HG03558 (cell line): ENCODE measurements at regions not wholly inside any gene's neighbourhood (a gene's known extent, or its start where the extent isn't known, plus 50 kb on each side); places are given as distances from the start of the nearest gene placed in this dataset.
"Not testable (repeated sequence)": the region's sequence is repeated elsewhere in the genome, so short reads cannot be mapped to it uniquely, and the experiment has no call there.

ENCODE experiments used
- ATAC-seq: cut with Tn5 transposase; IDR thresholded peaks from one replicate; pipeline ENCODE4 v1.9.1; 2021; ENCODE audit warnings: moderate number of reproducible peaks; ENCODE audit not compliant: unreplicated experiment; ENCODE audit errors: extremely low read depth

DNA sequence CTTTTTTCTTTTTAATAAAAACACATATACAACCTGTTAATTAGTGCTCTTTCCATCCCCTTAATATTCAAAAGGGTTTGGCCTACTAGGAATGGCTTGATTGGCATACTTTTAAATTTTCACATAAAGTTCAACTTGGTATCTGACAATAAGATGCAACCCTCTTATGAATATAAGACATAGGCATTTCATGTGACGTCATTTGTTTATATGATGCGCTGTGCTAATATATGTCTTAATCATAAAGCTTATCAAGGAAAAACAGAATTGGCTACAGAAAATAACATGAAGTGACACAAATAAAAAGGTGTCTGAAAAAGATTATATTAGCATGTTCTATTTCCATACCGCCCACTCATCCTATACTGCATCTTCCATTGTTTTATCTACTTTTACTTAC is 1642.4 kb downstream of the EFNA5 start:
- ATAC-seq: no peak

DNA sequence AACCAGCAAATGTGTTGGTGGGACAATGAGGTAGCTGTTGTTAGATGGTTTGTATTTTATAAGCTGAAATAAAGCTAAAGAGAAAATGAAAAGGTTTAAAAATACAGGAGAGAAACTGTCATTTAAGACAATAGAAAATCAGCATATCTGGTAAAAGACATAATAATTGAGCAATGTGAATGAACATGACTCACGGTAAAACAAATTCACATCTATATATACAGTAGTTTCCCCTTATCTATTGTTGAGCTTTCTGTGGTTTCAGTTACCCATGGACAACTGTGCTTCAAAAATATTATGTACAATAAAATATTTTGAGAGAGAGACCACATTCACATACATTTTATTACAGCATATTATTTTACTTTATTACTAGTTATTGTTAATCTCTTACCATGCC is 1649.8 kb downstream of the EFNA5 start:
- no peak for ATAC-seq

DNA sequence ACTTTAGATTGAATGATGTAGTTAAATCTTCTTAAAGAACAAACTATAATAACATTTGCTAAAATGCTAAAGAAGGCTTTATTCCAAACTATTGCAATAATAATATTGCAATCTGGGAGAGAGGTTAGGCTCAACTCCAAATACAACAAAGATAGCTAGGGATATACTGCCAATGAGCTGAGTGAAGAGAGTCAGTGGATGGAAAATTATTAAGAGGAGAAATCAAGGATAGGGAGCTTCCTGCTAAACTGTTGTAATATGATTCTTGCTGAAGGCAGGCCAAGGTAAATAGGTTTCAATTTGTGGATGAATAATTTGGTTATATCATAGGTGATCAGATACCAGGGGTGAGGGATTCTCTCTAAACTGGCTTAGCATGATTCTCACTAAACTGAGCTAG is 1651.5 kb downstream of the EFNA5 start:
- ATAC-seq: no peak

DNA sequence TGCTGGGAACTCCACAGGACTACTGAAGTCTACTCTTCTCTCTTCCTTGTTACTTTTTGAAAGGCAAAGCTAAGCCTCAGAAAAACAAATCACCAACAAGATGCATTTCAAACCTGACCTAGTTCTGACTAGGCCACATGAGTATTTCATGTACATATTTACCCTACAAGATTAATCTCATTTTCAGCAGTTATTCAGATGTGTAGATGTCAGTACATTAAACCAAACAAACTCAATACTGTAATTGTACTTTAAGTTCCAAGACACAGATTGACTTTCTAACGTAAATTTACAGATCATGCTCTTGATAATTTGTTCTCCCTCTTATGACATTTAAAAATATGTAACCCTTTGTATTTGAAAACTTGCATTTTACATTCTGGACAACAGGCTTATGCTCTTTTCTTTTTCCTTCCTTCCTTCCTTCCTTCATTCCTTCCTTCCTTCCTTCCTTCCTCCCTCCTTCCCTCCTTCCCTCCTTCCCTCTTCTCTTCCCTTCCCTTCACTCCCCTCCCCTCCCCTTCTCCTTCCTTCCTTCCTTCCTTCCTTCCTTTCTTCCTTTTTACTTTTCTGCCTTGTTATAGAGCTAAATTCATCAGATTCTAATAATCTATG is 1653.4 kb downstream of the EFNA5 start:
- ATAC-seq: no peak

DNA sequence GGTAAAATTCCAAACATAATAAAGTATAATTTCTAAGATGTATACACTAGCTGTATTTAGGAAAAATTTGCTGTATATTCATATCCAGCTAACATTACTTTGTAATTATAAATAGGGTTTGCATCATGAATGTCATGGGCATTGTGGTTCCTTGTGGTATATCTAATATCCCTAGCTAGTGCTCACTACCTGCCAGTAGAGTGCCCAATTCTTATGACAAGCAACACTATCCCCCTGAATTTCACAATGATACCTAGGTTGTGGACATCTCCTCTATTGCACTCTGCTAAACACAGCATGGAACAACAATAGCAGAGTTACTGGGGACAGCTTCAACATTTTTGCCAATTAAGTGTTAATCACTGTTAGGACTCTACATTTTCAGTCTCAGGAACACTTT is 1656.5 kb downstream of the EFNA5 start:
- ATAC-seq: no peak

DNA sequence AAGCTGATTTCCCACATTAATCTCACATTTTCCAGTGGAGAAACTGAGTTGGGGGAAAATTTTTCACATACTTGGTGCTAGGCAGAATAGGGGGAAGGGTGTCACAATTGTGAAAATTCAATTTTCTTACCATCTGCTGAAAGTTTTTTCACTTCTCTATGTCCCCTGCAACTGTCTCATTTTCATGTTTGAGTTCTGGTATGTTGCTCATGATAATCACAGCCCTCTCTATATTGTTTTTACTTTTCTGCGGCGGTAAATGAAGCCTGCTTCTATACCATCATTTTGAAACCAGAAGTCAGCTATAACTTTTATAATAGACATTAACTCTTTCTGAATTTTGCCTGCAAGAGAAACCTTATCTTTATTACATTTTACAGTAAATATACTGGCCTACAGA is 1664.5 kb downstream of the EFNA5 start:
- ATAC-seq: no peak

DNA sequence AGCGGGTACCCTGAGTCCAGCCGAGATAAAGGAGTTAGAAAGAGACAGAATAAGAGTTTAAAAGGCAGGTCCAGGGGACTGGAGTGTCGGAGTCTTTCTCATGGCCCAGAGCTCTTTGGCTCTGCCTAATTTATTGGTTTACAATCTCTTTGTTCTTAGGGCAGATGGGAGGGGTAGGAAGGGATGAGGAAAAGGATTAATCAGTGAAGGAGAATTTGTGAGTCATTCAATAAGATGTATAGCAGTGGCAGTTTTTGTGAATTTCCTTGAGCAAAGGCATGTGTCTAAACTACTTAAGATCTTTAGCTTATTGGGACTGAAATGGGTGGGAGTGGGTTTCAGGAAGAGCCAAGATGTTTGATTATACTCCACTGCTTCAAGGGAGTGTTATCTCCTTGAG is 1671.7 kb downstream of the EFNA5 start:
- not testable (repeated sequence) for ATAC-seq

DNA sequence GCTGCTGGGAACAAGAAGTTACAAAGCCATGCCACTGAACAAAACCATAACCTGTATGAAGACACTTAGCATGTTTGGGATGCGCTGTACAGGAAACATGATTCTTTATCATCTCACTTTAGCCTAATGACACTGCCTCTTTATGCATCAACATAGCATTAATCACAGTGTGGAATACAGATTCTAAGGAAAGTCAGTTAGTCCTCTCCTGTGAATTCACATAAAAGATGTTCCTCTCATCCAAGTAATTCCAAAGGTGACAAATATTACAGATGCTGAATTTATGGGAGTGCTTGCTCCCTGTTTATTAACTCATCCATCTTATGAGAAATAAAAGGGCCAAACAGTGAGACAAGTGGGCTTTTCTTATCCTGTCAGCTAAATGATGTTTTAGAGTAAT is 1677.7 kb downstream of the EFNA5 start:
- no peak for ATAC-seq

DNA sequence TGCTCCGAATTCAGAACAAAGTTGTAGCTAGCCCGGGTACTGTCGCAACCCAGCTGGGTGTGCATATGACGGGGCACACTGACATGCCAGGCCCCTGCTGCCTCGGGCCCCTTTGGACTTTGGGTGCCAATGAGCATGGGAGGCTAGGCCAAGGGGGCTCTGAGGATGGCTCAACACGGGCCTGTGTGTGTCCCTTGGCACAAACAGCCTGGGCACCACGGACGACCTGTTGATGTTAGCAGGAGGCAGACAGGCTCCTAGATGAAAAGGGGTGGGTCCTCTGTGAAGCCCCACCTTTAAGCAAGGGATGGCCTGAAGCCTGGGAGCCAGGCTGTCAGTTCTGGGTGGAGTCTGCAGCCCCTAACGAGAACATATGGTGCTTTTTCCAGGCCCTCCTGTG is 1688.2 kb downstream of the EFNA5 start:
- ATAC-seq: no peak

DNA sequence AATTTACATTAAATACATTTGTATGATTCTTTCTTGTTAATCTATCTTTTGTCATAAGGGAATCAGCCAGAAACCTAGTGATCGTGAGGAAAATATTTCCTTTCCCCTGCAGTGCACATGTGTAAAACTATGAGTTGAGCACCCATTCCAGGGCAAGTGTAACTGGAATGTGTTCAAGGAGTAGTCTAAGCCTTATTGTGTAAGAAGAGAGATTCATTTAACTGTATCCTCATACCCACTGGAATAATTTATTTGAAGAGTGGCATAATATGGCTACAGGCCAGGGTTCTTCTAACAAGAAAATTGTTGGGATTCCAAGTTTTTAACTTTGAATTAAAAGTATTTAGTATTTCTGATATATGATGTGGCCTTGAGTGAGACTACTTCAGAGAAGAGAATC is 1692.7 kb downstream of the EFNA5 start:
- ATAC-seq: no peak

DNA sequence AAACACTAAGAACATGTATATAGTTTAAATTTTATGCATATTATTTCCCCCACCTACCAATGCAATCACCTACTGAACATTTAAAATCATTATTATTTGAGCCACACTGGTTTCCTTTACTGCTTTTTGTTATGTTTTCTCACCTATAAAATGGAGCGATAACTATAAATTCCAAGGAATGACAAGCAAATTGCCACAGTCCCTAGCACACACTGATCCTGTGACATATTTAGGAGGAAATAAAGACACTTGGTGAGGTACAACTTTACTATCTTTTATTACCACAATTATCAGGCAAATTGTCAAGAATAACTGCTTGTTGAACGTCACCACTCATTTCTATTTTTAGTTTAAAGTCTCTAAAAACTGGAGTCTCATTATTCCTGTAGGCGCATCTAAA is 1693.6 kb downstream of the EFNA5 start:
- no peak for ATAC-seq

DNA sequence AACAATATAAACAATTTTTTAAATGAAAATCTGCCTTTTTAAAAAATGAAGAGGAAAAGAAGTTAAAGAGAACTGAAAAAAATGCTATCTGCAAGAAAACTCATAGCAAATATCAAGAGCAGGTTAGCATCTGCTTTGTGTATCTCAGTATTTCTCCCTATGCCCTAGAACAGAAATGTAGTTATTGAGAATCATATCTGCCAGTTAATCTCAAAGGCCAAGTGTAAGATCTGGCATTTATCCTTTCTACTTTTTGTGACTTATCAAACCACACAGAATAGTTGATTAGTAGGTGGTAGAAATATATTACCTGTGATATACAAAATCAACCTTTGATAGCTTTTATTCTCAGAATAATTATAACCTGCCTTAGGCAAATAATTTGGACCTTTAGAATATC is 1699.8 kb downstream of the EFNA5 start:
- ATAC-seq: no peak

DNA sequence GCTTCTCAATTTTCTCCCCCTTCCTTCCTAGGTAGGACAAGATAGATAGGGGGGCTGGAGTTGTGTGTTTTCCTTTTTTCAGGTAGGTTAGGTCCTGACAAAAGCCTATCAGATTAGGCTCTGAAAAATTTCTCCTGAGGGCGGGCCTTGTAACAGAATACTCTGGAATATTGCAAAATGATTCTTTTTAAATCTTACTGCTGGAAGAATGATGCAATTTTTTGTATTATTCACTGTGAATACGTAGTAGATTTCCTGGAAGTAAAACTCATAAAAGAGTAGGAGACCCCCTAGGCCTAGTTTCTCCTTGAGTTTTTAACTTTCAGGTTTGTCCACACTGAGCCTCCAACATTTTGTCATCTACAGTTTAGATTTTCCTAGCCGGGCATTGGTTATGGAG is 1701.8 kb downstream of the EFNA5 start:
- ATAC-seq: no peak

DNA sequence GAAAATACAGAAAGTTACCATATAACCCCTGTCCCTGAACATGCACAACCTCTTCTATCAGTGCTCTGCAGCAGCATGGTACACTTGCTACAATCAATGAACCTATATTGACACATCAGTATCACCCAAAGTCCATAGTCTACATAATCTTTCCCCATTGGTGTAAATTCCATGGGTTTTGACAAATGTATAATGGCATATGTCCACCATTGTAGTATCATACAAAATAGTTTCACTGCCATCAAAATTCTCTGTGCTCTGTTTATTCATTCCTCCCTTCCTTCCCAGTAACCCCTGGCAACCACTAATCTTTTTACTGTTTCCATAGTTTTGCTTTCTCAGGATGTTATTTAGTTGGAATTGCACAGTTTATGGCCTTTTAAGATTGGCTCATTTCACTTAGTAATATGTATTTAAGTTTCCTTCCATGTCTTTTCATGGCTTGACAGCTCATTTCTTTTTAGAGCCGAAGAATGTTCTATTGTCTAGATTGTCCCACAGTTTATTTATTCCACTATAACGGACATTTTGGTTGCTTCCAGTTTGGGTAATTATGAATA is 1707.0 kb downstream of the EFNA5 start:
- no peak for ATAC-seq

DNA sequence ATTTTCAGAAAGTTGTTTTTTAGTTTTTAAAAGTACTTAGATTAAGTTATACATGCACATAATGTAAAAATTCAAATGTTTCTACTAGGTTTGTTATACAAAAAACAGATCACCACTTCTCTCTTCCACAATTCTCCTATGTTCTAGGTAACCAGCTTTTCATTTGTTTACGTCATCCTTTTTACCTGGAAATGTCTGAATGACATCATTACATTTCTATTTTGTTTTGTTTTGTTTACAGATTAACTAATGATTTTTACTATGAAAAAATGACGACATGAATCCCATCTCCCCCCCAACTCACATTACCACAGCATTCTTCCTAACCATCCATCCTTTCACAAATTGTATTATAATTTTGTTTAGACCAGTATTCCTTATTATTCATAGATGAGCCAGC is 1709.2 kb downstream of the EFNA5 start:
- no peak for ATAC-seq

DNA sequence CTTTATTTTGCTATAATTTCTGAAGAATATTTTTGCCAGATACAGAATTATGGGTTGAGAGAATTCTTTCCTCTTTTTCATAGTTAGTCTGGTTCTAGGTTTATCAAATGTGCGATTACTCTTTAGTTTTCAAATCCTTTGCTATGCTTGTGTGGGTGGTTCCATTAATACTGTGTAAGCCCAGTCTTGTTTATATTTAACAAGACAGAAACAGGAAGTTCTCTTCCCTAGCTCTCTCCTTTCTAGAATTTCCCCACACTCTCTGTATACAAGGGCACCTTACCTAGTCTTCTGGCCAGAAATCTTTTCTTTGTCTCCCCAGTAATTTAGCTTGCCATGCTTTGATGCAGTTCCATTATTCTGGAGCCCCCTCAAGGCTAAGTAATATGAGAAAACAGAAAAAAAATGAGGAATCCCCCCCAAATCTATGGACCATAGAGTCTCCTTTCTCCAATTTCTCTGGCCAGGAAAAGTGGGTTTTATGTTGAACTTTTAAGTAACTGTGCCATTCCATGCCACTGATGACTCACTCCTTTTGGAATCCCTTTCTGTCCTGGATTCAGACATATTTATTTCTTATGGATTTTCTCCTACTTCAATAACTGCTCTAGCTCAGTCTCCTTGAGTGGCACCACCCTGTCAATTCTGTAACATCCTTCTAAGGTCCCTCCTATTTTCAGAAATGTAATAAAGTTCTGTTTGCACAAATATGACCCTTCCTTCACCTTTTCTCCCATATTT is 1714.1 kb downstream of the EFNA5 start:
- no peak for ATAC-seq

DNA sequence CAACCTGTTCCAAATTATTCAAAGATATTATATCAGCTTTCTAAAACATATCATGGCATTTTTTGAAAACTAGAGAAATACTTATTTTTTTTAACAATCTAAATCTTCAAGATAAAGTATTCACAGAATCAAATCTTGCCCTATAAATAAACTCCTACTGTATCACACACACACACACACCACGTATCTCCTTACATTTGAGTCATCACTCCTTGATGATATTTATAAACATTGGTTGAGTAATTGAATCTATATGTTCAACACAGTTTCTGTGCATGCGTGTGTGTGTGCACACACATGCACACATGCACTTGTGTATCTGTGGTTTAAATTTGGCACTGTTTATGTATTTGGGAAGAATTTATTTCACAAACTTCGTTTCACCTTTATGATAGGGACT is 1716.4 kb downstream of the EFNA5 start:
- no peak for ATAC-seq

DNA sequence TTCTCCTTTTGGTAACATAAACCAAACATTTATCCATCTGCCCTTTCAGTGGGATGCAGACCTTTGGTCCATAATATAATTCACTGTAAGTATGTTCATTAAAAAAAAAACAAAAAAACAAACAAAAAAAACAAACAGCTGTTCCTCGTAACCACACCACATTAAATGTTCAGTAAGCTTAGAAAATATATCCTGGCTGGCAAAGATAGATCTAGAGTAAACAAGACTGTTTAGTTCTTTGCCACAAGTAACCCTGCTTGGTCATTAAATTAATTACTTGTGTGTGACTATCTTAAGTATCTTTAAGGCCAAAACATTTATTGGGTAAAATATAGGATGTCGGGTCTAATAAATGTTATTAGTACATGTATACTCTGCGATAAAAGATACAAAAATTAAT is 1717.1 kb downstream of the EFNA5 start:
- no peak for ATAC-seq

DNA sequence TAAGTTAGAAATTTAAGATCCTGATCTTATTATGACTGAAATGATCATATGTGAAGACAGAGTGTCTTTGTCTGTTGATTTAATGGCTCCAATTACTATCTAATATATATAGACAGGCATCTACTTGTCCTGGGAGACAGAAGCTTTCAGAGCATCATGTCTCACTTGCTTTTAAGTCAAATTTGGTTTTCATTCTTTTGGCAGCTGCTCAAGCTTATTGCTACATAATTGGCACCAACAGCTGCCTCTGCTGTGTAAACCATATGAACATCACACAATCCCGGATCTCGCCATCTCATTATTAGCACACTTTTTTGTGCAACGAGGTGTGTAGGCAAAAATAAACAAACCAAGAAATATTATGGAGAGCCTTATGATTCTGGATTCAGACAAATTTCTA is 1717.9 kb downstream of the EFNA5 start:
- no peak for ATAC-seq

DNA sequence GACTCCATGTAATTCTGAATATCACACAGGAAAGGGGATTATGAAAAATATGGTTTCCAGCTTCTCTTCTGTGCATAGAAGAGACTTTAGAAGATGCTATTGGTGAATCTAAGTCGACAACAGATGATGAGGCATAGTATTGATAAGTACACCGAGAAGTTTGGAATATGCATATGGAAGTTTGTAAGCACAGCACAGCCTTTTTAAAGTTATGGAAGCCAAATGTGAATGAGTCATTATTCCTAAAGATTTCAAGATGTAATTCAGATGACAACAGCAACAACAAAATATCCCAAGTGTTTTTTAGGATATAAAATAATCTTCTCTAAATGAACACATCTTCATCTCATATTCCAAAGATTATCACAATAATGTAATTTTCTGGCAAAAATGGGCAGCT is 1723.3 kb downstream of the EFNA5 start:
- no peak for ATAC-seq

DNA sequence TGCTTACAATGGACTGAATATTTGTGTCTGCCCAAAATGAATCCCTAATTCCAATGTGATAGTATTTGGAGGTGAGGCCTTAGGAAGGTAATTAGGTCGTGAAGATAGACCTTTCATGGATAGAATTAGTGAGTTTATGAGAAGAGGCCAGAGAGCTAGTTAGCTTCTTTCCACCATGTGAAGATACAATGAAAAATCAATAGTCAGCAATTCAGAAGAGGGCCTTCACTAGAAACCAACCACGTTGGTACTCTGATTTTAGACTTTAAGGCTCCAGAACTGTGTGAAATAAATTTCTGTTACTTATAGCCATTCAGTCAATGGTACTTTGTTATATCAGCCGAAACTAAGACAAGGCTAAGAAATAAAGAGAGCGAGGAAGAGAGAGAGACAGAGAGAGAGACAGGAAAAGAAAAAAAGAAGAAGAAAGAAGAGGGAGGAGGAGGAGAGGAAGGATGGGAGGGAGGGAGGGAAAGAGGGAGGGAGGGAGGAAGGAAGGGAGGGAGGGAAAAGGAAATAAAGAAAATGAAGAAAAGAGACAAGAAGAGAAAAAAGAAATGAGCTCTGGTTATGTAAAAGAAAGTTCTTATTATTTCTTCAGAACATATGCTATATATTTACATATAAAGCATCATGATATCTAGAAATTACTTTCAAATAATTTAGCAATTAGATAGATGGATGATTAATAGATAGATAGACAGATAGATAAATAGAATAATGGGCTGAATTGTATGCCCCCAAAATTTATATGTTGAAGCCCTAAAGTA is 1725.3 kb downstream of the EFNA5 start:
- no peak for ATAC-seq
